ENCODE measurements at regions not wholly inside any gene's neighbourhood (a gene's known extent, or its start where the extent isn't known, plus 50 kb on each side); places are given as distances from the start of the nearest gene placed in this dataset.

DNA sequence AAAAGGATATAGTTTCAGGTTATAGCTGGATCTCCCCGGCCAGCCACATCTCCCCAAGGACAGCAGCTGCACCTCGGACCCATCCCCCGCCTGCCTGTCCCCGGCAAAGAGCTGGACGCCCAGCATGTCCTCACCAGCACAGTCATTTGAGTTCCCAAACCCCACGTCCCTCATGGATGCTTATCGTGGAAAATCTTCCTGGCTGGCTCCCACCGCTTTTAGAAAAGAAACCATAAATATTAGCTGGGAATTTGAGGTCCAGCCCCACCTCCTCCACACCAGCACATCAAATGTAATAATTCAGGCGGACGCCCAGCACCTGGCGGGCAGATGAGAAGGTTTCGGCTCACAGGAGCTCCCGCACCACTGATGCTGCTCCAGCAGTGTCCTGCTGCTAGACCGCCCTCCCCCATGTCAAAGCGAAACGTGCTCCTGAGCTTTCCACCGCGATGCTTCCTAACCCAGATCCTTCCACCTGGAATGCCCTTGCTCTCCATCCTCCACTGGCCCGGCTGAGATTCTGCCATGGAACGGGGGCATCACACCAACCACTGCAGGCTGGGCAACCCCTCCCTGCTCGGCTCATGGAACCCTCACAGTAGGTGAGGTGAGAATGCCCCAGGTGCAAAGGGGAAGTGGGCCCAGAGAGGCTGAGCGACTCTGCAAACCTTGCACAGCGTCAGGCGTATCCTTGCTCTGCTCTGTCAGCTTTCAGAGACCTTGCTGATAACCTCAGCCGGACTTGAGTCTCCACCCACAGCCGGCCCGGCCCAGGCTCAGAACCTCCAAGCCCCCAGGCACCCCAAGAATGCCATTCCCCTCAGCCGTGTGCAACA lies 71.5 kb upstream of the GPC1 start:
- Histone ChIP-seq H3K4me3 (no peak overlapping the region), H3K4me1 (peaks cover 0 to 44% (median 34%) of the 10 kb centered on the region in 10 experiments; a peak in 15 of 20 replicates), H3K9me3 (replicated peaks in 1 of 11) (peaks cover 24 to 30% (median 29%) of the 10 kb centered on the region in 11 experiments), H3K27me3 (peaks cover 0 to 7% (median 0%) of the 10 kb centered on the region in 11 experiments; a peak in 4 of 22 replicates), H4K20me1 (peaks cover 0 to 20% (median 0%) of the 10 kb centered on the region in 11 experiments; a peak in 3 of 22 replicates), H3K4me2 (peak overlapping the region in 9 of 11 experiments; percentile 18 to 81 (median 70); a peak in 16 of 22 replicates), H3K27ac (no peak overlapping the region), H3K36me3 (no peaks in the 10 kb centered on the region), H3K9ac (peak overlapping the region in 2 of 11 experiments; percentile 5 to 24; a peak in 1 of 22 replicates)
- no peak for TF ChIP-seq Cebpa-rat (IDR thresholded peaks at IDR 0.05)

DNA sequence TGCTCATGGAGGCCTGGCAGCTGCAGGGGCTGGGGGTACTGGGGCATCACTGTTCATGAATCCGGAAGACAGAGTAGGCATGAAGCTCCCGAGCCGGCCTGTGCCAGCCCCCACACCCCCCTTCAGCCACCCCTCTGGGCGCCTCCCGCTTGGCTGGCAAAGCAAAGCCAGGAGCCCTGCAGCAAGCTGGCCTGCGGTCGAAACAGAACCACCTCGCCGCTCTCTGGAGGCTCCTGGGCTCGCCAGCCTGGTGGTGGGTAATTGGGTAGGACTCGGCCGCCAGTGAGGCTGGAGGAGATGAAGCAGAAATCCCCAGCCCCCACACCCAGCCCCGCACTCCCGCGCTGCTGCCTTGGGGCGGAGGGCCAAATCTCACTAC lies 70.9 kb upstream of the GPC1 start:
- Histone ChIP-seq H3K4me3 (no peak overlapping the region), H4K20me1 (peaks cover 0 to 20% (median 0%) of the 10 kb centered on the region in 11 experiments; a peak in 3 of 22 replicates), H3K9me3 (replicated peaks in 1 of 11) (peaks cover 22 to 24% (median 23%) of the 10 kb centered on the region in 11 experiments), H3K9ac (0 out of 22 replicates have a peak overlapping the region, but pooled peaks of 2 of the 11 experiments have one; percentile 4 to 5), H3K27me3 (peaks cover 0 to 7% (median 0%) of the 10 kb centered on the region in 11 experiments; a peak in 4 of 22 replicates), H3K4me2 (peak overlapping the region in 10 of 11 experiments; percentile 9 to 81 (median 70); a peak in 18 of 22 replicates), H3K36me3 (no peaks in the 10 kb centered on the region), H3K27ac (no peak overlapping the region), H3K4me1 (peaks cover 0 to 44% (median 34%) of the 10 kb centered on the region in 10 experiments; a peak in 15 of 20 replicates)
- TF ChIP-seq Cebpa-rat (IDR thresholded peaks at IDR 0.05): no peak

DNA sequence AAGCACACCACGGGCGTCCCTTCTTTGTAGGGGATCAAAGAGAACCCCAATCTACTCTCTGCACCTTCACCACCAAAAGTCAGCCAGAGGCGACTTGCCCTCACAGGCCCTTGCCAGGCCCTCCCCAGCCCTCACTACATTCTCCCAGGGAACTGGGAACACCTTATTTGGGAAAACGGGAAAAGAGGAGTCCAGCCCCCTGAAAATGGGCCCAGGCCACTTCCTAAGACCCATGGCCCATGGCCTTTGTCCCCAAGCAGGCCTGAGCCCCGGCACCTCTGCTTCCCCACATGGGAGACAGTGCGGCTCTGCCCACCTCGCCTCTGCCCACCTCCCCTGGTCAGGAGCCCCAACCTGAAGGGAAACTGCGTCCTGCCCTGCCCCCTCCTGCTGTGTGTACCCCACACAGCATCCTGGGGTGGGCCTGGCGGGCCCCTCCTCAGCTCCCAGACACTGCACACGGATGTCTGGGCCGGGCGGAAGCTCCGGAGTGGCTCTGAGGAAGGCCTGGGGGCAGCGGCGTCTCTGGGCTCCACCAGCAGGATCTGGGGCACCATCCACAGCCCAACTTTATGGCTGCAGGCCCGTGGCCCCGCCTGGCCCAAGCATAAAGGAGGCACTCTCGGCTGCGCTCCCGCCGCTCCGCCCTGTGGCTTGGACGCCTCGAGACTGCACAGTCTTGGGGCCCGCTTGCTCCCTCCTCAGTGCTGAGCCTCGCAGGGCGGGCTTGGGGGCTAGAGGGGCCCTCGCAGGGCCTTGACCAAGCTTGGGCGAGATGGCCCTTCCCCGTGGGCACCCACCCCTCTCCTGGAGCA lies 70.3 kb upstream of the GPC1 start:
- no peaks in the 10 kb centered on the region for H3K36me3 ChIP-seq
- H3K9me3 ChIP-seq (replicated peaks in 1 of 11): peaks cover 16 to 18% (median 17%) of the 10 kb centered on the region in 11 experiments
- H3K9ac ChIP-seq: 0 out of 22 replicates have a peak overlapping the region, but pooled peaks of 2 of the 11 experiments have one; percentile 4 to 46
- no peak for TF ChIP-seq Cebpa-rat (IDR thresholded peaks at IDR 0.05)
- H3K4me2 ChIP-seq: peak overlapping the region in 10 of 11 experiments; percentile 9 to 81 (median 70); a peak in 18 of 22 replicates
- H3K4me3 ChIP-seq: no peak overlapping the region
- peaks cover 0 to 7% (median 0%) of the 10 kb centered on the region in 11 experiments; a peak in 4 of 22 replicates for H3K27me3 ChIP-seq
- no peak overlapping the region for H3K27ac ChIP-seq
- H3K4me1 ChIP-seq: peaks cover 0 to 47% (median 34%) of the 10 kb centered on the region in 10 experiments; a peak in 15 of 20 replicates
- H4K20me1 ChIP-seq: peaks cover 0 to 20% (median 0%) of the 10 kb centered on the region in 11 experiments; a peak in 3 of 22 replicates

DNA sequence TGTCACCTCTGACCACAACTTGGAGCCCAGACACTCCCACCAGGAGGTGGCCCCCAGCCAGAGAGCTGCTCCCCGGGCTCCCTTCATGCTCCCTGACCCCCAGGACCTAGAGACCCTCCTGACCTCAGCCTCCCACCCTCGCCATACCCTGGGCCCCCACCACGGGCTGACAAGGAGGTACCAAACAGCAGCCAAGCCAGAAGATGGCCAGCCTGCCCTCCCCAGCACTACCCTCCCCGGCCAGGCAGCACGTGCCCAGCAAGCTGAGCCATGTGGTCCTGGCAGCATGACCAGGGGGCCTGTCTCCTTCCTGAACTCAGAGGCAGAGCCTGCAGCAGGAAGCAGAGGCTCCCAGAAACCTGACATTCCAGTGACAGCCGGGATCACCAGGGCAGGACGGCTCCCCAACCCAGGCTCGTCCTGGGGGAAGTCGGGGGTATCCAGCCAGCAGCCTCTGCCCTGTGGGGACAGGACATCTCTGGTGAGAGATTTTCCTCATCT lies 69.4 kb upstream of the GPC1 start:
- Histone ChIP-seq H3K36me3 (no peaks in the 10 kb centered on the region), H3K27me3 (peaks cover 0 to 7% (median 0%) of the 10 kb centered on the region in 11 experiments; a peak in 4 of 22 replicates), H3K9me3 (replicated peaks in 1 of 11) (peaks cover 7 to 9% (median 9%) of the 10 kb centered on the region in 11 experiments; a peak in 21 of 22 replicates), H3K4me1 (peaks cover 0 to 50% (median 35%) of the 10 kb centered on the region in 10 experiments; a peak in 15 of 20 replicates), H3K4me2 (0 out of 22 replicates have a peak overlapping the region, but pooled peaks of 2 of the 11 experiments have one; percentile 74 to 80), H3K9ac (0 out of 22 replicates have a peak overlapping the region, but pooled peaks of 1 of the 11 experiments have one; percentile 13), H4K20me1 (peaks cover 0 to 20% (median 0%) of the 10 kb centered on the region in 11 experiments; a peak in 3 of 22 replicates), H3K27ac (no peak overlapping the region), H3K4me3 (no peak overlapping the region)
- TF ChIP-seq Cebpa-rat (IDR thresholded peaks at IDR 0.05): no peak

DNA sequence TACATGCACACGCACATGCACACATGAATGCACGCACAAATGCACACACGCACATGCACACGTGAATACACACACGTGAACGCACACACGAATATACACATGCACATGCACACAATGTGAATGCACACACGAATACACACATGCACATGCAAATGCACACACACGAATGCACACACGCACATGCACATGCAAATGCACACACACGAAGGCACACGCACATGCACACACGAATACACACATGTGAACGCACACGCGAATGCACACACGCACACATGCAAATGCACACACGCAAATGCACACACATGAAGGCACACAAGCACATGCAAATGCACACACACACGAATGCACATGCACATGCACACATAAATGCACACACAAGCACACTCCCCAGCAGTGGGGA lies 68.6 kb upstream of the GPC1 start:
- H3K36me3 ChIP-seq: no peaks in the 10 kb centered on the region
- peaks cover 0 to 51% (median 37%) of the 10 kb centered on the region in 10 experiments; a peak in 16 of 20 replicates for H3K4me1 ChIP-seq
- H3K4me2 ChIP-seq: no peak overlapping the region
- no peak overlapping the region for H3K27ac ChIP-seq
- no peak overlapping the region for H3K4me3 ChIP-seq
- no peak overlapping the region for H3K9ac ChIP-seq
- TF ChIP-seq Cebpa-rat (IDR thresholded peaks at IDR 0.05): no peak
- H3K9me3 ChIP-seq (replicated peaks in 1 of 11): peaks cover 0 to under 1% (median 0%) of the 10 kb centered on the region in 11 experiments; a peak in 2 of 22 replicates
- H4K20me1 ChIP-seq: peaks cover 0 to 20% (median 0%) of the 10 kb centered on the region in 11 experiments; a peak in 3 of 22 replicates
- H3K27me3 ChIP-seq: peaks cover 0 to 7% (median 0%) of the 10 kb centered on the region in 11 experiments; a peak in 4 of 22 replicates

DNA sequence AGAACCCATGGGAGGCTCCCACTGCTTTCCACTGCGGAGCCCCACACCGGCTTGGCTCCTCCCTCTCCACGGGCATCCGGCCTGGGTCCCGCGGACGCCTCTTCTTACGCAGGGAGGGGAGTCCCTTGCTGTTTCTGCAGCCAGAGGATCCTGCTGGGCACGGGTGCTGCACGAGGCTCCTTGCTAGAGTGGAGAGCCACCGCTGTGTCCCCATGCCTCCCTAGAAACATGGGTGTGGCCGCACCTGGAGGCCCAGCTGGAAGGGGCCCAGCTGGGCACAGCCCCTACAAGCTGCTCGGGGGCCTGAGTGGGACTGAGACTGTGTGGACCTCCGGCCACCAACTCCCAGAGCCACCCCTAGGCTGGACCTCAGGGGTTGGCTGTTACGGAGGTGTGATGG lies 67.7 kb upstream of the GPC1 start:
- TF ChIP-seq Cebpa-rat (IDR thresholded peaks at IDR 0.05): no peak
- peaks cover 0 to 7% (median 0%) of the 10 kb centered on the region in 11 experiments; a peak in 4 of 22 replicates for H3K27me3 ChIP-seq
- H3K36me3 ChIP-seq: no peaks in the 10 kb centered on the region
- no peaks in the 10 kb centered on the region for H3K9me3 ChIP-seq (replicated peaks in 1 of 11)
- peaks cover 0 to 51% (median 38%) of the 10 kb centered on the region in 10 experiments; a peak in 17 of 20 replicates for H3K4me1 ChIP-seq
- no peak overlapping the region for H3K4me2 ChIP-seq
- H3K9ac ChIP-seq: no peak overlapping the region
- H4K20me1 ChIP-seq: peaks cover 0 to 20% (median 0%) of the 10 kb centered on the region in 11 experiments; a peak in 3 of 22 replicates
- no peak overlapping the region for H3K27ac ChIP-seq
- H3K4me3 ChIP-seq: no peak overlapping the region

DNA sequence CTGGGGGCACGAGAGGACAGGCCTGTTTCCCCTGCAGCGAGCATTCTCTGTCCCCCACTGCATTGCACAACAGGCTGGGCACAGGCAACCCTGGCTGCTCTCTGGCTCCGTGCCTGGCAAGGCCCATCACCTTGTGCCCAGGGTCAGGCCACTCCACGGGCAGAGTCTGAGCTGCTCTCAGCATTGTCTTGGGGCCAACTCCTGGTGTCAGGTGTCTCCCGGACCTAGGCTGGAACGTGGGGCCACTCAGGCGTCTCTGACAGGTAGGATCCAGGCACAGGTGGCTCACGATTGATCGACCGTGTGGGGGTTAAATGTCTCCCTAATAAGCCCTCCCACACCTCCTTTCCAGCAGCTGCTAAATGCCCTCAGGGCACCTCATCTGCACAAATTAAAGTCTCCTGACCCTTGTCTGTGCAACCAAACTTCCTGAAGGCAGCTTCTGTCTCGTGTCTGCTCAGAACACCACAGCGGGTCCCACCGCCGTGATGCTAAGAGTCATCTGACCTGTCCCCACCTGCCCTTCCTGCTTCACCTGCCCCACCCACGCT lies 66.6 kb upstream of the GPC1 start:
- peaks cover 0 to 42% (median 28%) of the 10 kb centered on the region in 10 experiments; a peak in 16 of 20 replicates for H3K4me1 ChIP-seq
- no peak for TF ChIP-seq Cebpa-rat (IDR thresholded peaks at IDR 0.05)
- no peaks in the 10 kb centered on the region for H3K9me3 ChIP-seq (replicated peaks in 1 of 11)
- peaks cover 0 to 13% (median 0%) of the 10 kb centered on the region in 11 experiments; a peak in 3 of 22 replicates for H4K20me1 ChIP-seq
- H3K27ac ChIP-seq: no peak overlapping the region
- no peak overlapping the region for H3K9ac ChIP-seq
- H3K4me3 ChIP-seq: no peak overlapping the region
- H3K4me2 ChIP-seq: no peak overlapping the region
- no peaks in the 10 kb centered on the region for H3K36me3 ChIP-seq
- peaks cover 0 to 5% (median 0%) of the 10 kb centered on the region in 11 experiments; a peak in 2 of 22 replicates for H3K27me3 ChIP-seq

DNA sequence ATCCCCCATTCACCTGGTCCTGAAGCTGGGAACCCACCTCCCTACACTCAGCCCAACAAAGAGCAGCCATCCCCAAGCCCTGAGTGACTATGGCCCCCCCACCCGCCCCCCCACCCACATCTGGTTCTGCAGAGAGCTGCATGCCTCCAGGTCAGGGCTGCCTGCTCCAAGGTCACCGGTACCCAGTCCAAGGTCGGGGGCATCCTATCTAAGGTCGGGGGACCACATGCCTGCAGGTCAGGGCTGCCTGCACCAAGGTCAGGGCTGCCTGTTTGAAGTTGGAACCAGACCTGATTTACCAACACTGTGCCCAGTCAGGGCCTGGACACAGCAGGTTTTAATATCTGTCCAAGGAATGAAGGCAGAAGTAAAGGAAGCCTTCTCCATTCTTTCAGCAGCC lies 66.1 kb upstream of the GPC1 start:
- H3K4me2 ChIP-seq: no peak overlapping the region

More for the DNA sequence above, 66.1 kb upstream of the GPC1 start:
- Histone ChIP-seq H3K27me3 (peaks cover 0 to 1% (median 0%) of the 10 kb centered on the region in 11 experiments; a peak in 1 of 22 replicates), H3K36me3 (no peaks in the 10 kb centered on the region), H3K4me1 (peaks cover 0 to 37% (median 24%) of the 10 kb centered on the region in 10 experiments; a peak in 16 of 20 replicates), H3K4me3 (no peak overlapping the region), H3K27ac (no peak overlapping the region), H4K20me1 (peaks cover 0 to 10% (median 0%) of the 10 kb centered on the region in 11 experiments; a peak in 3 of 22 replicates), H3K9ac (no peak overlapping the region), H3K9me3 (replicated peaks in 1 of 11) (no peaks in the 10 kb centered on the region)
- TF ChIP-seq Cebpa-rat (IDR thresholded peaks at IDR 0.05): no peak

All from BLaER1 treated with 17β-estradiol and CSF1 and Interleukin-3, amounts not matched to agents 10 nM and 100 nM (cell line).